GDM1 (cell line): ENCODE measurements at regions not wholly inside any gene's neighbourhood (a gene's known extent, or its start where the extent isn't known, plus 50 kb on each side); places are given as distances from the start of the nearest gene placed in this dataset.

ENCODE experiments used
- DNase-seq: peaks from one replicate; lab custom pipeline; 2025; lab: John Stamatoyannopoulos, UW

- no peak for DNase-seq
These were observed 304.1 kb upstream of the TENM4 start for GRCh38 chr11:79744941-79745340.

- no peak for DNase-seq
These were observed 301.3 kb upstream of the TENM4 start for GRCh38 chr11:79742176-79742575.

- no peak for DNase-seq
These were observed 298.8 kb upstream of the TENM4 start for GRCh38 chr11:79739591-79739990.

GRCh38 chr11:79727221-79727620 is 286.4 kb upstream of the TENM4 start:
- DNase-seq = no peak

- no peak for DNase-seq
These were observed 279.3 kb upstream of the TENM4 start for GRCh38 chr11:79720115-79720514.

GRCh38 chr11:79708319-79708932 is 267.6 kb upstream of the TENM4 start:
- DNase-seq = no peak

- DNase-seq = no peak
These were observed 264.8 kb upstream of the TENM4 start for GRCh38 chr11:79705648-79706047.

GRCh38 chr11:79702303-79702702 is 261.5 kb upstream of the TENM4 start:
- no peak for DNase-seq

- no peak for DNase-seq
These were observed 258.4 kb upstream of the TENM4 start for GRCh38 chr11:79699246-79699645.

- DNase-seq = no peak
These were observed 257.1 kb upstream of the TENM4 start for GRCh38 chr11:79697905-79698304.

GRCh38 chr11:79694368-79694767 is 253.5 kb upstream of the TENM4 start:
- DNase-seq = no peak

GRCh38 chr11:79691445-79691844 is 250.6 kb upstream of the TENM4 start:
- DNase-seq = no peak

- DNase-seq = no peak
These were observed 246.0 kb upstream of the TENM4 start for GRCh38 chr11:79686703-79687419.

- no peak for DNase-seq
These were observed 243.1 kb upstream of the TENM4 start for GRCh38 chr11:79683930-79684329.

- DNase-seq = no peak
These were observed 238.1 kb upstream of the TENM4 start for GRCh38 chr11:79678780-79679452.

GRCh38 chr11:79676396-79676795 is 235.6 kb upstream of the TENM4 start:
- no peak for DNase-seq

- DNase-seq = no peak
These were observed 234.3 kb upstream of the TENM4 start for GRCh38 chr11:79675081-79675480.

GRCh38 chr11:79672786-79673185 is 232.0 kb upstream of the TENM4 start:
- no peak for DNase-seq

GRCh38 chr11:79671401-79671800 is 230.6 kb upstream of the TENM4 start:
- DNase-seq = no peak

GRCh38 chr11:79670882-79671281 is 230.1 kb upstream of the TENM4 start:
- DNase-seq = no peak

- no peak for DNase-seq
These were observed 227.7 kb upstream of the TENM4 start for GRCh38 chr11:79668575-79668974.

- no peak for DNase-seq
These were observed 226.6 kb upstream of the TENM4 start for GRCh38 chr11:79667380-79667779.

GRCh38 chr11:79663017-79663416 is 222.2 kb upstream of the TENM4 start:
- DNase-seq = no peak
